ENCODE measurements at regions not wholly inside any gene's neighbourhood (a gene's known extent, or its start where the extent isn't known, plus 50 kb on each side); places are given as distances from the start of the nearest gene placed in this dataset.

GRCh38 chr6:45791211-45792168 is 224.2 kb downstream of the CLIC5 start:
- FAIRE-seq: no peak

GRCh38 chr6:45789238-45789637 is 226.4 kb downstream of the CLIC5 start:
- no peak for FAIRE-seq

- no peak for FAIRE-seq
These were observed 228.3 kb downstream of the CLIC5 start for GRCh38 chr6:45787384-45787783.

GRCh38 chr6:45786355-45786781 is 229.3 kb downstream of the CLIC5 start:
- no peak for FAIRE-seq

- peak; percentile 63 for FAIRE-seq
These were observed 231.4 kb downstream of the CLIC5 start for GRCh38 chr6:45784250-45784649.

GRCh38 chr6:45783716-45784115 is 231.9 kb downstream of the CLIC5 start:
- FAIRE-seq: no peak

GRCh38 chr6:45781890-45782289 is 233.8 kb downstream of the CLIC5 start:
- FAIRE-seq: no peak

- FAIRE-seq: no peak
These were observed 235.1 kb downstream of the CLIC5 start for GRCh38 chr6:45780523-45780922.

- no peak for FAIRE-seq
These were observed 240.5 kb downstream of the CLIC5 start for GRCh38 chr6:45775026-45775697.

GRCh38 chr6:45773906-45774305 is 241.8 kb downstream of the CLIC5 start:
- no peak for FAIRE-seq

GRCh38 chr6:45772886-45773495 is 242.7 kb downstream of the CLIC5 start:
- FAIRE-seq: no peak

GRCh38 chr6:45772051-45772450 is 243.6 kb downstream of the CLIC5 start:
- FAIRE-seq: no peak

GRCh38 chr6:45763281-45763680 is 252.4 kb downstream of the CLIC5 start:
- no peak for FAIRE-seq

GRCh38 chr6:45759472-45759810 is 256.2 kb downstream of the CLIC5 start:
- no peak for FAIRE-seq

- no peak for FAIRE-seq
These were observed 256.7 kb downstream of the CLIC5 start for GRCh38 chr6:45758787-45759471.

GRCh38 chr6:45757443-45758130 is 258.1 kb downstream of the CLIC5 start:
- no peak for FAIRE-seq

GRCh38 chr6:45756606-45757005 is 259.1 kb downstream of the CLIC5 start:
- no peak for FAIRE-seq

GRCh38 chr6:45754432-45754831 is 261.2 kb downstream of the CLIC5 start:
- FAIRE-seq: no peak

- no peak for FAIRE-seq
These were observed 269.6 kb downstream of the CLIC5 start for GRCh38 chr6:45746046-45746445.

- FAIRE-seq: no peak
These were observed 272.5 kb downstream of the CLIC5 start for GRCh38 chr6:45743028-45743615.

GRCh38 chr6:45742591-45742990 is 273.1 kb downstream of the CLIC5 start:
- FAIRE-seq: no peak

All from A204.1 (cell line).